ENCODE measurements at regions not wholly inside any gene's neighbourhood (a gene's known extent, or its start where the extent isn't known, plus 50 kb on each side); places are given as distances from the start of the nearest gene placed in this dataset.

DNA sequence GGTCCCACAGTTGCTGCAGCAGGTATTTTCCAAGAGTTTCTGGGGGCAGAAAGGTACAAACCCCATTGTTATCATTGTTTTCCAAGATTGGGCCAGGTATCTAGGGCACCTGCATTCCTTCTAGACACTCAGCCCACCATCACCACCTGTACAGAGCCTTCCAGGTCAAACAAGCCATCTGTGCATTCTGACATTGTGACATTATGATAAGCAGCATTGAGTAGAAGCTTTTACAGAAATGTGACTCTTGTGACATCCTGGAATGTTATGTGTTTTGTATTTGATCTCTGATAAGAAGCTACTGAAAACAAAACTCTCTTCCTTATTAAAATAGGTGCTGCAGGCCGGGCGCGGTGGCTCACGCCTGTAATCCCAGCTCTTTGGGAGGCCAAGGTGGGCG is 128.1 kb upstream of the CCN2 start:
- RAD21 ChIA-PET (ENCODE audit: low non-redundant PET in 1 of 2, low total read pairs in 2 of 2, uncharacterized antibody in 2 of 2, unreplicated experiment in 2 of 2) = no interaction called here
- no TSS peak for BruUV-seq (replicated peaks)
- H3K4me1 ChIP-seq (ENCODE audit: control insufficient read depth in 1 of 2, insufficient read depth in 2 of 2, low read length in 2 of 2) = no peaks in the 10 kb centered on the region
- no peak overlapping the region for H3K9ac ChIP-seq (ENCODE audit: low read length)
- no peaks in the 10 kb centered on the region for H3K27me3 ChIP-seq (ENCODE audit: insufficient read depth, low read length)
- H4K20me1 ChIP-seq (ENCODE audit: insufficient read depth) = no peaks in the 10 kb centered on the region
- intact Hi-C loops (cut with micrococcal nuclease) = no loop called here
- CTCF ChIA-PET = no interaction called here
- no peaks in the 10 kb centered on the region for H3K36me3 ChIP-seq (ENCODE audit: control insufficient read depth in 1 of 2, insufficient read depth in 2 of 2, low read length in 2 of 2)
- no peak for ATAC-seq
- no peak overlapping the region for H2AFZ ChIP-seq (ENCODE audit: low read depth, low read length, poor library complexity, severe bottlenecking)
- DNase-seq (ENCODE audit: low read depth, low spot score) = no peak
- no peaks in the 10 kb centered on the region for H3K9me2 ChIP-seq (ENCODE audit: insufficient read depth)
- POLR2A ChIA-PET = no interaction called here
- H3K27ac ChIP-seq (ENCODE audit: low read depth, low read length) = no peak overlapping the region
- H3K4me3 ChIP-seq (replicated peaks in 1 of 2; ENCODE audit: low read depth in 1 of 2, low read length in 2 of 2) = no peak overlapping the region
- H3K79me2 ChIP-seq (ENCODE audit: insufficient read depth, low read length) = no peaks in the 10 kb centered on the region
- H3K9me3 ChIP-seq (ENCODE audit: control insufficient read depth in 1 of 2, insufficient read depth in 1 of 2, low read depth in 1 of 2, low read length in 2 of 2) = no peaks in the 10 kb centered on the region
- TF ChIP-seq, protein P1, sequence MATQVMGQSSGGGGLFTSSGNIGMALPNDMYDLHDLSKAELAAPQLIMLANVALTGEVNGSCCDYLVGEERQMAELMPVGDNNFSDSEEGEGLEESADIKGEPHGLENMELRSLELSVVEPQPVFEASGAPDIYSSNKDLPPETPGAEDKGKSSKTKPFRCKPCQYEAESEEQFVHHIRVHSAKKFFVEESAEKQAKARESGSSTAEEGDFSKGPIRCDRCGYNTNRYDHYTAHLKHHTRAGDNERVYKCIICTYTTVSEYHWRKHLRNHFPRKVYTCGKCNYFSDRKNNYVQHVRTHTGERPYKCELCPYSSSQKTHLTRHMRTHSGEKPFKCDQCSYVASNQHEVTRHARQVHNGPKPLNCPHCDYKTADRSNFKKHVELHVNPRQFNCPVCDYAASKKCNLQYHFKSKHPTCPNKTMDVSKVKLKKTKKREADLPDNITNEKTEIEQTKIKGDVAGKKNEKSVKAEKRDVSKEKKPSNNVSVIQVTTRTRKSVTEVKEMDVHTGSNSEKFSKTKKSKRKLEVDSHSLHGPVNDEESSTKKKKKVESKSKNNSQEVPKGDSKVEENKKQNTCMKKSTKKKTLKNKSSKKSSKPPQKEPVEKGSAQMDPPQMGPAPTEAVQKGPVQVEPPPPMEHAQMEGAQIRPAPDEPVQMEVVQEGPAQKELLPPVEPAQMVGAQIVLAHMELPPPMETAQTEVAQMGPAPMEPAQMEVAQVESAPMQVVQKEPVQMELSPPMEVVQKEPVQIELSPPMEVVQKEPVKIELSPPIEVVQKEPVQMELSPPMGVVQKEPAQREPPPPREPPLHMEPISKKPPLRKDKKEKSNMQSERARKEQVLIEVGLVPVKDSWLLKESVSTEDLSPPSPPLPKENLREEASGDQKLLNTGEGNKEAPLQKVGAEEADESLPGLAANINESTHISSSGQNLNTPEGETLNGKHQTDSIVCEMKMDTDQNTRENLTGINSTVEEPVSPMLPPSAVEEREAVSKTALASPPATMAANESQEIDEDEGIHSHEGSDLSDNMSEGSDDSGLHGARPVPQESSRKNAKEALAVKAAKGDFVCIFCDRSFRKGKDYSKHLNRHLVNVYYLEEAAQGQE (IDR thresholded peaks at IDR 0.05; ENCODE audit: low read depth) = no peak
- TF ChIP-seq, protein P2, sequence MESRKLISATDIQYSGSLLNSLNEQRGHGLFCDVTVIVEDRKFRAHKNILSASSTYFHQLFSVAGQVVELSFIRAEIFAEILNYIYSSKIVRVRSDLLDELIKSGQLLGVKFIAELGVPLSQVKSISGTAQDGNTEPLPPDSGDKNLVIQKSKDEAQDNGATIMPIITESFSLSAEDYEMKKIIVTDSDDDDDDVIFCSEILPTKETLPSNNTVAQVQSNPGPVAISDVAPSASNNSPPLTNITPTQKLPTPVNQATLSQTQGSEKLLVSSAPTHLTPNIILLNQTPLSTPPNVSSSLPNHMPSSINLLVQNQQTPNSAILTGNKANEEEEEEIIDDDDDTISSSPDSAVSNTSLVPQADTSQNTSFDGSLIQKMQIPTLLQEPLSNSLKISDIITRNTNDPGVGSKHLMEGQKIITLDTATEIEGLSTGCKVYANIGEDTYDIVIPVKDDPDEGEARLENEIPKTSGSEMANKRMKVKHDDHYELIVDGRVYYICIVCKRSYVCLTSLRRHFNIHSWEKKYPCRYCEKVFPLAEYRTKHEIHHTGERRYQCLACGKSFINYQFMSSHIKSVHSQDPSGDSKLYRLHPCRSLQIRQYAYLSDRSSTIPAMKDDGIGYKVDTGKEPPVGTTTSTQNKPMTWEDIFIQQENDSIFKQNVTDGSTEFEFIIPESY (IDR thresholded peaks at IDR 0.05; ENCODE audit: extremely low read depth, insufficient replicate concordance, low read length) = no peak
- TF ChIP-seq FOSL1 (IDR thresholded peaks at IDR 0.05; ENCODE audit: low read depth) = no peak
- TF ChIP-seq, protein P3, sequence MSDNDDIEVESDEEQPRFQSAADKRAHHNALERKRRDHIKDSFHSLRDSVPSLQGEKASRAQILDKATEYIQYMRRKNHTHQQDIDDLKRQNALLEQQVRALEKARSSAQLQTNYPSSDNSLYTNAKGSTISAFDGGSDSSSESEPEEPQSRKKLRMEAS (IDR thresholded peaks at IDR 0.05) = no peak
- TF ChIP-seq YY1 (IDR thresholded peaks at IDR 0.05; ENCODE audit: extremely low read depth, insufficient replicate concordance, low read depth, low read length) = no peak
- no peak for TF ChIP-seq EZH2 (IDR thresholded peaks at IDR 0.05)
- no peak for TF ChIP-seq RAD21 (IDR thresholded peaks at IDR 0.05; ENCODE audit: low read depth)
- H3K4me2 ChIP-seq (ENCODE audit: low read length) = no peak overlapping the region

All from HCT116 (cell line).